DND-41 (cell line): ENCODE measurements at regions not wholly inside any gene's neighbourhood (a gene's known extent, or its start where the extent isn't known, plus 50 kb on each side); places are given as distances from the start of the nearest gene placed in this dataset.

Experiments
- ATAC-seq: fragments of 200-7000 bp; cut with Tn5 transposase; 3 replicates; pipeline ENCODE4 v1.9.1; 2021; ENCODE audit warnings: low read depth; ENCODE audit not compliant: insufficient read depth
- DNase-seq: peaks from one replicate; pipeline ENCODE4 v3.0.0-alpha.2; 2020
- H2AFZ ChIP-seq: 2 replicates; pipeline ENCODE4 v1.6.0; 2012; ENCODE audit warnings: low read depth, low read length
- H3K27ac ChIP-seq: 2 replicates; pipeline ENCODE4 v1.5.1; 2012; ENCODE audit warnings: low read length, inconsistent platforms
- H3K27me3 ChIP-seq: fragments of 200-600 bp; sonication (generic); 2 replicates; pipeline ENCODE4 v1.6.0; 2012; ENCODE audit warnings: low read length, mild to moderate bottlenecking, inconsistent platforms; ENCODE audit not compliant: insufficient read depth, poor library complexity
- H3K36me3 ChIP-seq: 2 replicates; pipeline ENCODE4 v1.5.1; 2012; ENCODE audit warnings: low read length, inconsistent platforms; ENCODE audit not compliant: insufficient read depth
- H3K4me1 ChIP-seq: 2 replicates; pipeline ENCODE4 v1.5.1; 2012; ENCODE audit warnings: mild to moderate bottlenecking, low read length; ENCODE audit not compliant: insufficient read depth
- H3K4me2 ChIP-seq: 2 replicates; pipeline ENCODE4 v1.6.0; 2012; ENCODE audit warnings: mild to moderate bottlenecking, moderate library complexity, low read length, inconsistent platforms; ENCODE audit not compliant: insufficient read depth
- H3K4me3 ChIP-seq, 2 experiments: fragments of 200-600 bp in 1 of 2; shearing (Covaris generic) in 1 of 2; 2 replicates each; pipeline ENCODE4 v1.5.1; 2012 to 2016; ENCODE audit warnings: inconsistent platforms in 2 of 2, low read length in 2 of 2, mild to moderate bottlenecking in 2 of 2, low read depth in 1 of 2, moderate library complexity in 1 of 2
- H3K79me2 ChIP-seq: 2 replicates; pipeline ENCODE4 v1.6.0; 2012; ENCODE audit warnings: low read length, inconsistent platforms; ENCODE audit not compliant: insufficient read depth
- H3K9ac ChIP-seq: 2 replicates; pipeline ENCODE4 v1.6.0; 2012; ENCODE audit warnings: low read depth, mild to moderate bottlenecking, inconsistent platforms, low read length, moderate library complexity
- H3K9me3 ChIP-seq: 2 replicates; pipeline ENCODE4 v1.5.1; 2012; ENCODE audit warnings: low read length, moderate library complexity, mild to moderate bottlenecking, inconsistent platforms; ENCODE audit not compliant: insufficient read depth, severe bottlenecking
- H4K20me1 ChIP-seq: 2 replicates; pipeline ENCODE4 v1.6.0; 2012; ENCODE audit warnings: low read length; ENCODE audit not compliant: insufficient read depth
- EZH2 ChIP-seq: IDR thresholded peaks from 3 replicates; pipeline ENCODE4 v1.6.1; 2012; ENCODE audit warnings: borderline replicate concordance, low read depth, mild to moderate bottlenecking, moderate library complexity, low read length, inconsistent platforms; ENCODE audit not compliant: severe bottlenecking
- TF ChIP-seq, protein P1 (sequence below): IDR thresholded peaks from 2 replicates; pipeline ENCODE4 v1.5.1; 2012; ENCODE audit warnings: borderline replicate concordance, low read length, moderate library complexity, mild to moderate bottlenecking; ENCODE audit not compliant: poor library complexity, severe bottlenecking; ENCODE audit errors: extremely low read depth

DNA sequence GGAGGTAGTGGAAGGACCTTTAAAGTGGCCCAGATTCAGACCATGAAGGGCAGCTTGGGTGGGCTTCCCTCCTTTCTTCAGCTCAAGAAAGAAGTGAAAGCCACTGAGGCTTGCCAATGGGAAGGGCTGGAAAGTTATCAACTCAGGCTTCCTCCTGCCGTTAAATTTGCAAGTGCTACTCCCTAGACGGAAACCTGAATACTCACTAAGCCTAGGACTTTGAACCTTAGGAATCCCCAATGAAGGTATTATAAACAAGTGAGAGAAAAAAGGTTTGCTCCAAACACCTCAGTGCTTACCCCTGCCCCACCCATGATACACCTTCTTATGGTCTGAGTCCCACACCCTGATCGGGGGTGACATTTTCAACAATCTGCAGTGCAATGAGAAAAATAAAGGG is 396.4 kb downstream of the SHQ1 start:
- Histone ChIP-seq H3K4me2 (no peak overlapping the region), H3K4me3 (no peak overlapping the region), H3K79me2 (no peaks in the 10 kb centered on the region; the same call in 1 of the 2 replicates), H3K4me1 (peaks cover 7% of the 10 kb centered on the region), H2AFZ (no peak overlapping the region), H3K9ac (no peak overlapping the region), H3K27me3 (peaks cover 14% of the 10 kb centered on the region), H4K20me1 (no peaks in the 10 kb centered on the region), H3K36me3 (no peaks in the 10 kb centered on the region), H3K9me3 (no peaks in the 10 kb centered on the region), H3K27ac (no peak overlapping the region)
- DNase-seq (no peak), ATAC-seq (no peak)
- no peak for TF ChIP-seq EZH2
- TF ChIP-seq, protein P1, sequence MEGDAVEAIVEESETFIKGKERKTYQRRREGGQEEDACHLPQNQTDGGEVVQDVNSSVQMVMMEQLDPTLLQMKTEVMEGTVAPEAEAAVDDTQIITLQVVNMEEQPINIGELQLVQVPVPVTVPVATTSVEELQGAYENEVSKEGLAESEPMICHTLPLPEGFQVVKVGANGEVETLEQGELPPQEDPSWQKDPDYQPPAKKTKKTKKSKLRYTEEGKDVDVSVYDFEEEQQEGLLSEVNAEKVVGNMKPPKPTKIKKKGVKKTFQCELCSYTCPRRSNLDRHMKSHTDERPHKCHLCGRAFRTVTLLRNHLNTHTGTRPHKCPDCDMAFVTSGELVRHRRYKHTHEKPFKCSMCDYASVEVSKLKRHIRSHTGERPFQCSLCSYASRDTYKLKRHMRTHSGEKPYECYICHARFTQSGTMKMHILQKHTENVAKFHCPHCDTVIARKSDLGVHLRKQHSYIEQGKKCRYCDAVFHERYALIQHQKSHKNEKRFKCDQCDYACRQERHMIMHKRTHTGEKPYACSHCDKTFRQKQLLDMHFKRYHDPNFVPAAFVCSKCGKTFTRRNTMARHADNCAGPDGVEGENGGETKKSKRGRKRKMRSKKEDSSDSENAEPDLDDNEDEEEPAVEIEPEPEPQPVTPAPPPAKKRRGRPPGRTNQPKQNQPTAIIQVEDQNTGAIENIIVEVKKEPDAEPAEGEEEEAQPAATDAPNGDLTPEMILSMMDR: no peak

DNA sequence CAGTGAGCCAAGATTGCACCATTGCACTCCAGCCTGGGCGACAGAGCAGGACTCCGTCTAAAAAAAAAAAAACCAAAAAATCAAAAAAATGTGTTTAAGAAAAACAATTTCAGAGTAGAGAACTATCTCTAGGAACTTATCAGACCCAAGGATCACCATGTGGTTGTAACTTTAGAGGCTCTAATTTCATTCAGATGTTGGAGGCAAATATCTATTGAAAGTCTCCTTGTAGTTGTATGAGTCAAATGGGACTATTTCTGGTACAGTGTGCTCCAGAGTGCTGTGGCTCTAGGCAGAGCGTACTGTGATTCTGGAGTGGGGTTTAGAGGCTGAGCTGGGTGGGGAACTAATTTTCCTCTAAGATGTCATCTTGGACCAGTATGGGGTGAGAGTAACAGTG is 398.7 kb downstream of the SHQ1 start:
- H3K36me3 ChIP-seq: no peaks in the 10 kb centered on the region
- no peak overlapping the region for H3K27ac ChIP-seq
- H3K27me3 ChIP-seq: peaks cover 14% of the 10 kb centered on the region
- ATAC-seq (no peak), DNase-seq (no peak)
- H3K9me3 ChIP-seq: no peaks in the 10 kb centered on the region
- H3K9ac ChIP-seq: no peak overlapping the region
- H3K4me2 ChIP-seq: no peak overlapping the region
- no peak overlapping the region for H3K4me3 ChIP-seq
- H3K79me2 ChIP-seq: peaks cover 23% of the 10 kb centered on the region
- H4K20me1 ChIP-seq: peaks cover 13% of the 10 kb centered on the region; the same call in 1 of the 2 replicates
- peaks cover 24% of the 10 kb centered on the region for H3K4me1 ChIP-seq
- H2AFZ ChIP-seq: no peak overlapping the region
- TF ChIP-seq, protein P1: no peak
- no peak for TF ChIP-seq EZH2

DNA sequence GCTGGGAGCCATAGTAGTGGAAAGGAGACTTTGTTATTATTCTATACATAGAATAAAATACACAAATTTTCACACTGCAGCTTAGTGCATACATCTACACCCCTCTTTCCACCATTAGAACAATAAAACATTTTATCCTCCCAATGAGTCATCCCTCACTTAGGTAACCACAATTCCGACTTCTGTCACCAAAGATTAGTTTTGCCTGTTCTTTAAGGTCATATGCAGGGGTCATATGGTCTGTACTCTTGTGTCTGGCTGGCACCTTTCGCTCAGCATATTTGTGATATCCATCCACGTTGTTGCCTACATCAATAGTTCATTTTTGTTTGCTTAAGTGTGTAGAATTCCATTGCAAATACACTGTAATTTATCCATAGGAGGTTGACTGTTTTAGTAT is 399.4 kb downstream of the SHQ1 start:
- no peaks in the 10 kb centered on the region for H3K9me3 ChIP-seq
- peaks cover 31% of the 10 kb centered on the region for H3K4me1 ChIP-seq
- H3K4me3 ChIP-seq: no peak overlapping the region
- no peak for ATAC-seq
- no peak overlapping the region for H3K4me2 ChIP-seq
- H2AFZ ChIP-seq: no peak overlapping the region
- H3K27me3 ChIP-seq: peaks cover 7% of the 10 kb centered on the region
- TF ChIP-seq, protein P1: no peak
- TF ChIP-seq EZH2: no peak
- H4K20me1 ChIP-seq: peaks cover 20% of the 10 kb centered on the region; the same call in 1 of the 2 replicates
- no peaks in the 10 kb centered on the region for H3K36me3 ChIP-seq
- DNase-seq: no peak
- peaks cover 30% of the 10 kb centered on the region for H3K79me2 ChIP-seq
- no peak overlapping the region for H3K27ac ChIP-seq
- H3K9ac ChIP-seq: no peak overlapping the region

DNA sequence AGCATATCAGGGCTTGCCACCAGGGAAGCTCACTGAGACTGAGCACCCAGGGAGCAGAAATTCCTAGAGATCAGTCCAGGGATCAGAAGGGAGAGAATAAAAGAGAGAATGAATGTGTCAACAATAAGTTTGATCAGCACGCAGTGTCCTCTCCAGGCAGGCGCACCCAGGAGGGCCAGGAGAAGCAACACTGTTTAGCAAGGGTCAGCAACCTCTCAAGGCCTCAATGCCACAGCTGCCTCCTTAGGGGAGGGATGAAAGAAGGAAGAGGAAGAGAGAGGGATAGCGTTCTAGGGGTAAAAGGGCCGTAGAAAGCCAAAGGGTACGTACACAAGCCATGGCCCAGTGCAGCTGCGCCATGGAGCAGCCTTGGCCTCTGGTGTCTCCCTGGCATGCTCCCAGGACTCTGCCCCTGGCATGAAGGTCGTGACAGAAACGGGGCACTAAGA is 399.8 kb downstream of the SHQ1 start:
- DNase-seq: no peak

More for the DNA sequence above, 399.8 kb downstream of the SHQ1 start:
- Histone ChIP-seq H2AFZ (no peak overlapping the region), H3K27ac (no peak overlapping the region), H3K36me3 (no peaks in the 10 kb centered on the region), H4K20me1 (peaks cover 24% of the 10 kb centered on the region; the same call in 1 of the 2 replicates), H3K9ac (no peak overlapping the region), H3K4me3 (no peak overlapping the region), H3K4me2 (no peak overlapping the region), H3K79me2 (peaks cover 34% of the 10 kb centered on the region), H3K4me1 (peaks cover 36% of the 10 kb centered on the region), H3K27me3 (peaks cover 5% of the 10 kb centered on the region), H3K9me3 (no peaks in the 10 kb centered on the region)
- ATAC-seq: no peak
- TF ChIP-seq EZH2: no peak
- TF ChIP-seq, protein P1: no peak
